ENCODE measurements at regions not wholly inside any gene's neighbourhood (a gene's known extent, or its start where the extent isn't known, plus 50 kb on each side); places are given as distances from the start of the nearest gene placed in this dataset.

GRCh38 chr14:71183876-71184689 is 276.8 kb downstream of the PCNX1 start:
- no peak overlapping the region for H3K27ac Mint-ChIP-seq (ENCODE audit: unreplicated experiment)

GRCh38 chr14:71185637-71186036 is 278.4 kb downstream of the PCNX1 start:
- Mint-ChIP-seq H3K36me3 (ENCODE audit: low read depth) (no peaks in the 10 kb centered on the region), H3K4me3 (ENCODE audit: unreplicated experiment) (no peak overlapping the region), H3K9me3 (ENCODE audit: low read depth) (peaks cover 3% of the 10 kb centered on the region), H3K4me1 (ENCODE audit: low read depth) (peaks cover 20% of the 10 kb centered on the region), H3K27ac (ENCODE audit: unreplicated experiment) (no peak overlapping the region), H3K27me3 (ENCODE audit: low read depth) (no peaks in the 10 kb centered on the region)
- no peak for DNase-seq (ENCODE audit: low spot score)
- TF ChIP-seq, protein P1, sequence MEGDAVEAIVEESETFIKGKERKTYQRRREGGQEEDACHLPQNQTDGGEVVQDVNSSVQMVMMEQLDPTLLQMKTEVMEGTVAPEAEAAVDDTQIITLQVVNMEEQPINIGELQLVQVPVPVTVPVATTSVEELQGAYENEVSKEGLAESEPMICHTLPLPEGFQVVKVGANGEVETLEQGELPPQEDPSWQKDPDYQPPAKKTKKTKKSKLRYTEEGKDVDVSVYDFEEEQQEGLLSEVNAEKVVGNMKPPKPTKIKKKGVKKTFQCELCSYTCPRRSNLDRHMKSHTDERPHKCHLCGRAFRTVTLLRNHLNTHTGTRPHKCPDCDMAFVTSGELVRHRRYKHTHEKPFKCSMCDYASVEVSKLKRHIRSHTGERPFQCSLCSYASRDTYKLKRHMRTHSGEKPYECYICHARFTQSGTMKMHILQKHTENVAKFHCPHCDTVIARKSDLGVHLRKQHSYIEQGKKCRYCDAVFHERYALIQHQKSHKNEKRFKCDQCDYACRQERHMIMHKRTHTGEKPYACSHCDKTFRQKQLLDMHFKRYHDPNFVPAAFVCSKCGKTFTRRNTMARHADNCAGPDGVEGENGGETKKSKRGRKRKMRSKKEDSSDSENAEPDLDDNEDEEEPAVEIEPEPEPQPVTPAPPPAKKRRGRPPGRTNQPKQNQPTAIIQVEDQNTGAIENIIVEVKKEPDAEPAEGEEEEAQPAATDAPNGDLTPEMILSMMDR (IDR thresholded peaks at IDR 0.05), result no peak

More at GRCh38 chr14:71183876-71184689, 276.8 kb downstream of the PCNX1 start:
- H3K36me3 Mint-ChIP-seq (ENCODE audit: low read depth), result no peaks in the 10 kb centered on the region
- TF ChIP-seq, protein P1 (IDR thresholded peaks at IDR 0.05), result no peak
- H3K27me3 Mint-ChIP-seq (ENCODE audit: low read depth), result peaks cover 4% of the 10 kb centered on the region
- H3K4me3 Mint-ChIP-seq (ENCODE audit: unreplicated experiment), result no peak overlapping the region
- no peak for DNase-seq (ENCODE audit: low spot score)
- peaks cover 3% of the 10 kb centered on the region for H3K9me3 Mint-ChIP-seq (ENCODE audit: low read depth)
- peaks cover 20% of the 10 kb centered on the region for H3K4me1 Mint-ChIP-seq (ENCODE audit: low read depth)

GRCh38 chr14:71187633-71188356 is 280.5 kb downstream of the PCNX1 start:
- H3K27me3 Mint-ChIP-seq (ENCODE audit: low read depth), result no peaks in the 10 kb centered on the region
- DNase-seq (ENCODE audit: low spot score), result no peak
- H3K36me3 Mint-ChIP-seq (ENCODE audit: low read depth), result no peaks in the 10 kb centered on the region
- H3K4me1 Mint-ChIP-seq (ENCODE audit: low read depth), result peaks cover 20% of the 10 kb centered on the region
- TF ChIP-seq, protein P1 (IDR thresholded peaks at IDR 0.05), result no peak
- H3K27ac Mint-ChIP-seq (ENCODE audit: unreplicated experiment), result peak overlapping the region; percentile 66
- no peak overlapping the region for H3K4me3 Mint-ChIP-seq (ENCODE audit: unreplicated experiment)
- H3K9me3 Mint-ChIP-seq (ENCODE audit: low read depth), result peaks cover 3% of the 10 kb centered on the region

DNA sequence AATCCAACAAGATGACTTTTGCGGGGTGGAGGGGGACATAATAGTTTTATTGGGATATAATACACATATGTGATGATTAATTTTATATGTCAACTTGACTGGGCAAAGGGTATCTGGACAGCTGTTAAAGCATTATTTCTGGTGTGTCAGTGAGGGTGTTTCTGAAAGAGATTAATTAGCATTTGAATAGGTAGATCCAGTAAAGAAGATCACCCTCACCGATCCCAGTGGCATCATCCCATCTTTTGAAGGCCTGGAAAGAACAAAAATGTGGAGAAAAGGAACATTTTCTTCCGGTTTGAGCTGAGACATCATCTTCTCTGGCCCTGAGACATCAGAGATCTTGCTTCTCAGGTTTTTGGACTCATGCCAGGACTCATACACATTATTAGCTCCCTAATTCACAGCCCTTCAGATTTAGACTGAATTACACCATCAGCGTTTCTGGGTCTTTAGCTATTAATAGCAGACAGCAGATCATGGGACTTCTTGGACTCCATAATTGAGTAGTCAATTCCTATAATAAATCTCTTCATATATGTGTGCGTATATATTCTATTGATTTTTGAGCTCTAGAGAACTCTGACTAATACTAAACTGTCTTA is 283.6 kb downstream of the PCNX1 start:
- Mint-ChIP-seq H3K36me3 (ENCODE audit: low read depth) (no peaks in the 10 kb centered on the region), H3K9me3 (ENCODE audit: low read depth) (peaks cover 3% of the 10 kb centered on the region), H3K27me3 (ENCODE audit: low read depth) (peaks cover under 1% of the 10 kb centered on the region), H3K27ac (ENCODE audit: unreplicated experiment) (no peak overlapping the region), H3K4me1 (ENCODE audit: low read depth) (peaks cover 18% of the 10 kb centered on the region), H3K4me3 (ENCODE audit: unreplicated experiment) (no peak overlapping the region)
- TF ChIP-seq, protein P1 (IDR thresholded peaks at IDR 0.05), result no peak
- DNase-seq (ENCODE audit: low spot score), result no peak

- Mint-ChIP-seq H3K9me3 (ENCODE audit: low read depth) (peaks cover 2% of the 10 kb centered on the region), H3K4me1 (ENCODE audit: low read depth) (peaks cover 9% of the 10 kb centered on the region), H3K36me3 (ENCODE audit: low read depth) (no peaks in the 10 kb centered on the region), H3K27me3 (ENCODE audit: low read depth) (peaks cover 4% of the 10 kb centered on the region), H3K27ac (ENCODE audit: unreplicated experiment) (no peak overlapping the region), H3K4me3 (ENCODE audit: unreplicated experiment) (no peak overlapping the region)
- TF ChIP-seq, protein P1 (IDR thresholded peaks at IDR 0.05), result no peak
- DNase-seq (ENCODE audit: low spot score), result no peak
Observed at GRCh38 chr14:71193663-71194062, 286.4 kb downstream of the PCNX1 start.
